Pancreas (tissue), 10 donors: ENCODE measurements at regions not wholly inside any gene's neighbourhood (a gene's known extent, or its start where the extent isn't known, plus 50 kb on each side); places are given as distances from the start of the nearest gene placed in this dataset.

Source experiments
- ATAC-seq, 4 donors: fragments of 200-7000 bp; cut with Tn5 transposase; one replicate each; pipeline versions ENCODE4 v1.8.0 to v1.9.1; 2020; ENCODE audit warnings: mild to moderate bottlenecking in 4 of 4, moderate library complexity in 4 of 4
- DNase-seq, 6 donors: peaks; one replicate each; pipeline ENCODE4 v3.0.0-alpha.2; 2020
- FAIRE-seq: peaks from 2 replicates; lab custom pipeline; 2012; peaks lifted over from hg19 to GRCh38; lab: Jason Lieb, UNC
- H3K27ac ChIP-seq, 4 donors: fragments of 200-600 bp; sonication (generic); 1 replicate in 3 of 4; 2 replicates in 1 of 4; pipeline versions ENCODE4 v1.5.0 to v1.8.0; 2020
- H3K27me3 ChIP-seq, 4 donors: fragments of 200-600 bp; one replicate each; pipeline ENCODE4 v1.8.0; 2021
- H3K36me3 ChIP-seq, 3 donors: fragments of 200-600 bp; sonication (generic) in 1 of 3; one replicate each; pipeline versions ENCODE4 v1.5.0 to v1.8.0; 2020 to 2021
- H3K4me1 ChIP-seq, 3 donors: fragments of 200-600 bp; one replicate each; pipeline ENCODE4 v1.8.0; 2021
- H3K4me3 ChIP-seq, 4 donors: fragments of 200-600 bp; sonication (generic) in 2 of 4; one replicate each; pipeline versions ENCODE4 v1.5.0 to v1.8.0; 2020 to 2021
- H3K9me3 ChIP-seq, 4 donors: fragments of 200-600 bp; one replicate each; pipeline ENCODE4 v1.8.0; 2021
- WGBS, 2 donors: extraction: QIAGEN DNeasy Blood & Tissue Kit; methylation state at CpG; one replicate each; pipeline ENCODE4 v1.1.7; 2013; 5-methylcytosine and 5-hydroxymethylcytosine counted together
- intact Hi-C, 3 donors: fragments of 100-400 bp; cut with DNase I; formaldehyde crosslinking; loops; one replicate each; pipeline versions ENCODE4 v1.11.1 to v1.14.2; 2022
- TF ChIP-seq, protein P1 (sequence below), 4 donors: fragments of 200-600 bp; sonication (generic) in 3 of 4; IDR thresholded peaks; one replicate each; pipeline versions ENCODE4 v1.5.0 to v1.8.0; 2021; ENCODE audit warnings: antibody characterized with exemption in 4 of 4
- donor health status: healthy with polysubstance abuse.
- donor health status: DM: no; HTN: no; CAD: no; lungs with moderate emphysema.
- donor health status: DM: no; HTN: no; CAD: no.
- donor health status: control.
- donor health status: control.
- donor health status: Bipolar disorder and iron deficiency.
- donor health status: DM: yes; HTN: yes; CAD: no.
- donor health status: DM: no; HTN: no; CAD: no.
- donor health status: DM: no; HTN: no; CAD: no.
- donor health status: DM: yes; HTN: yes; CAD: no.

- no peaks in the 10 kb centered on the region for H3K27me3 ChIP-seq
- no peak overlapping the region for H3K4me3 ChIP-seq
- intact Hi-C loops: no loop called here
- no peak for FAIRE-seq
- no peak overlapping the region for H3K27ac ChIP-seq
- no peaks in the 10 kb centered on the region for H3K36me3 ChIP-seq
- TF ChIP-seq, protein P1, sequence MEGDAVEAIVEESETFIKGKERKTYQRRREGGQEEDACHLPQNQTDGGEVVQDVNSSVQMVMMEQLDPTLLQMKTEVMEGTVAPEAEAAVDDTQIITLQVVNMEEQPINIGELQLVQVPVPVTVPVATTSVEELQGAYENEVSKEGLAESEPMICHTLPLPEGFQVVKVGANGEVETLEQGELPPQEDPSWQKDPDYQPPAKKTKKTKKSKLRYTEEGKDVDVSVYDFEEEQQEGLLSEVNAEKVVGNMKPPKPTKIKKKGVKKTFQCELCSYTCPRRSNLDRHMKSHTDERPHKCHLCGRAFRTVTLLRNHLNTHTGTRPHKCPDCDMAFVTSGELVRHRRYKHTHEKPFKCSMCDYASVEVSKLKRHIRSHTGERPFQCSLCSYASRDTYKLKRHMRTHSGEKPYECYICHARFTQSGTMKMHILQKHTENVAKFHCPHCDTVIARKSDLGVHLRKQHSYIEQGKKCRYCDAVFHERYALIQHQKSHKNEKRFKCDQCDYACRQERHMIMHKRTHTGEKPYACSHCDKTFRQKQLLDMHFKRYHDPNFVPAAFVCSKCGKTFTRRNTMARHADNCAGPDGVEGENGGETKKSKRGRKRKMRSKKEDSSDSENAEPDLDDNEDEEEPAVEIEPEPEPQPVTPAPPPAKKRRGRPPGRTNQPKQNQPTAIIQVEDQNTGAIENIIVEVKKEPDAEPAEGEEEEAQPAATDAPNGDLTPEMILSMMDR (IDR thresholded peaks at IDR 0.05): no peak
- DNase-seq: no peak
- no peaks in the 10 kb centered on the region for H3K4me1 ChIP-seq
- no peaks in the 10 kb centered on the region for H3K9me3 ChIP-seq
- 94 to 97% methylated on average over 1 of the region's 1 CpG for WGBS, 2 donors
- no peak for ATAC-seq
Observed at GRCh38 chr2:59378127-59378526, 1137.0 kb upstream of the FANCL start.

- DNase-seq: no peak
- Histone ChIP-seq H3K4me1 (no peaks in the 10 kb centered on the region), H3K4me3 (no peak overlapping the region), H3K27ac (no peak overlapping the region), H3K27me3 (no peaks in the 10 kb centered on the region), H3K9me3 (no peaks in the 10 kb centered on the region), H3K36me3 (no peaks in the 10 kb centered on the region)
- TF ChIP-seq, protein P1 (IDR thresholded peaks at IDR 0.05): no peak
- intact Hi-C loops: no loop called here
- FAIRE-seq: no peak
- ATAC-seq: no peak
Observed at GRCh38 chr2:59366288-59366687, 1125.2 kb upstream of the FANCL start.

DNA sequence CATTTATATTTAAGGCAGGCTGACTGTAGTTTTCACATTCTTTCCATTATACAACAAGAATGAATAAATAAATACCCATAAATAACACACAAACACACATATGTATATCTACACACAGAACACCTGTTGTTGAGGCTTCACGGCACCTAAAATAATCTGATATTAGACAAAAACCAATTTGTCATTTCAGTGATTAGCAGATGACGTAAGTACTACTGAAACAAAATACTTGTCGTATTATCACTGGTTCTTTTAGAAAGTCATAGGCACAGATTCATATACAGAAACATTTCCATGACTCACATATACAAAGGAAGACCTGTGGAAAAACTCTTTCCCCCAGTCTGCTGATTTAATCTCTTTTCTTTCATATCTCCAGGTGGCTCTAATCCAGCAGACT, 1113.4 kb upstream of the FANCL start:
- Histone ChIP-seq H3K9me3 (no peaks in the 10 kb centered on the region), H3K4me3 (no peak overlapping the region), H3K4me1 (no peaks in the 10 kb centered on the region), H3K27ac (no peak overlapping the region), H3K36me3 (no peaks in the 10 kb centered on the region), H3K27me3 (no peaks in the 10 kb centered on the region)
- DNase-seq: no peak
- TF ChIP-seq, protein P1 (IDR thresholded peaks at IDR 0.05): no peak
- intact Hi-C loops: no loop called here
- no peak for FAIRE-seq
- ATAC-seq: no peak
- WGBS, 2 donors: 81 to 89% methylated on average over 3 of the region's 3 CpGs

GRCh38 chr2:59353306-59353921, 1112.3 kb upstream of the FANCL start:
- 64 to 70% methylated on average over 5 of the region's 5 CpGs for WGBS, 2 donors
- FAIRE-seq: no peak
- DNase-seq: no peak

DNA sequence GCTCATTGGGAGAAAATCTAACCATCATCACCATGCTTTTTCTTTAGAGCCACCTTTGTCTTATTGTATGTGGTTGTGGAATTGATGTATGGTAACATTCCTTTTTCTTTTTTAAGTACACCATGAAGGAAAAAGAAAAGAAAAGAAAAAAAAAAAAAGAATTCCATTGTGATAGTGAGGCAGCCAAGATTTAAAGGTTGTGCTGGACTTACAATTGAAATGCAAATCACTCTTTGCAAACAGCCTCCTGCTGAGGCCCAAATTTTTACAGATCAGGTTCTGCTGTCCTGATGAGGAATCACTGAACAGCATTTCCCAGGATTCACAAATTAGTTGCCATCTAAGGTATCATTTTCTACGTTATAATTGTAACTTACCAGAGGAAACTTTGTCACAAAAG, 1101.0 kb upstream of the FANCL start:
- no peak overlapping the region for H3K4me3 ChIP-seq
- FAIRE-seq: no peak
- no peak for ATAC-seq
- intact Hi-C loops: no loop called here
- 33 to 36% methylated on average over 1 of the region's 1 CpG for WGBS, 2 donors
- TF ChIP-seq, protein P1 (IDR thresholded peaks at IDR 0.05): no peak
- H3K4me1 ChIP-seq: no peaks in the 10 kb centered on the region
- H3K9me3 ChIP-seq: no peaks in the 10 kb centered on the region
- DNase-seq: no peak
- no peaks in the 10 kb centered on the region for H3K36me3 ChIP-seq
- no peak overlapping the region for H3K27ac ChIP-seq
- H3K27me3 ChIP-seq: no peaks in the 10 kb centered on the region

More at GRCh38 chr2:59353306-59353921, 1112.3 kb upstream of the FANCL start:
- Histone ChIP-seq H3K36me3 (no peaks in the 10 kb centered on the region), H3K4me1 (no peaks in the 10 kb centered on the region), H3K9me3 (no peaks in the 10 kb centered on the region), H3K27me3 (no peaks in the 10 kb centered on the region), H3K27ac (no peak overlapping the region), H3K4me3 (no peak overlapping the region)
- ATAC-seq: no peak
- TF ChIP-seq, protein P1 (IDR thresholded peaks at IDR 0.05): no peak
- intact Hi-C loops: no loop called here
